ENCODE measurements at regions not wholly inside any gene's neighbourhood (a gene's known extent, or its start where the extent isn't known, plus 50 kb on each side); places are given as distances from the start of the nearest gene placed in this dataset.
A peak's percentile ranks its signal among the peaks of the same experiment; 100 is the strongest.

DNA sequence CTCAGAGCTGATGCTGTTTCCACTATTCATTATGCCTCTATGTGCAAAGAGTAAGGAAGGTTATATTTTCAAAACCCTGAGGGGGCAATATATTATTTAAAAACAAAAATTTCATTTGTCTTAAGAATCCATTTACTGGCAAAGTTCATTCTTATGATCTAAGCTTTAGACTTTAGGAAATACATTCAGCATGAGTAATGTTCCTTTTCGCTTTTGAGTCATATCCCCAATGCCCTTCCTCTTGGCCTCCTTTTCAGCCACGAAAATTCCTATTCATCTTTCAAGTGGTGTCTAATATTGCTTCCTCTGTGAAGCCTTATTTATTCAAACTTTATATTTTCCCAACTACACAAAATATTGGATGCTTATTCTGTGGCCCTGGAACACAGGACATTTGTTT lies 1317.0 kb downstream of the PCDH9 start:
- peak overlapping the region; percentile 82 for H2BK120ac ChIP-seq (ENCODE audit: low read depth, low read length)
- peaks cover 6% of the 10 kb centered on the region; the same call in 1 of the 2 replicates for H3K4me1 ChIP-seq (ENCODE audit: control insufficient read depth, insufficient read depth, low read length)
- DNase-seq: peak; percentile 86
- in situ Hi-C loops (cut with MboI; ENCODE audit: low sequenced_read_pairs): no loop called here
- 0 out of 2 replicates have a peak overlapping the region, but pooled peaks have one; percentile 18 for H2AK5ac ChIP-seq (ENCODE audit: low read depth, low read length)
- no CpG with 5 or more reads among the region's 2 CpGs for WGBS, 2 experiments (ENCODE audit: extremely low coverage in 2 of 2, insufficient read length in 1 of 2)
- H4K20me1 ChIP-seq (ENCODE audit: insufficient read depth, low read length): no peaks in the 10 kb centered on the region
- peak overlapping the region; percentile 93 for H2BK20ac ChIP-seq (ENCODE audit: low read depth, low read length)
- H3K27me3 ChIP-seq (ENCODE audit: control insufficient read depth, insufficient read depth, low read length): no peaks in the 10 kb centered on the region
- peak overlapping the region; percentile 42 to 67; a peak in 3 of 4 replicates for H4K8ac ChIP-seq (ENCODE audit: low read depth in 2 of 2, low read length in 2 of 2)
- H2AK9ac ChIP-seq (replicated peaks; ENCODE audit: low read depth, low read length, poor library complexity): no peak overlapping the region
- H2BK15ac ChIP-seq (ENCODE audit: low read depth, low read length): peak overlapping the region; percentile 38; the same call in 1 of the 3 replicates
- H2BK5ac ChIP-seq (ENCODE audit: low read depth, low read length, poor library complexity, severe bottlenecking): peak overlapping the region; percentile 68
- BruUV-seq (replicated peaks): no TSS peak
- H3K79me1 ChIP-seq (ENCODE audit: low read depth in 1 of 2, low read length in 2 of 2): no peaks in the 10 kb centered on the region
- intact Hi-C loops (cut with micrococcal nuclease): loop anchor here (10.0 kb wide), 1 partner anchor 632 kb away; no protein-coding TSS in a partner anchor
- peak; percentile 76 for ATAC-seq (ENCODE audit: low read depth)
- no peak overlapping the region for H3K9ac ChIP-seq (ENCODE audit: low read depth, low read length)
- peak overlapping the region; percentile 38; the same call in 1 of the 2 replicates for H3K14ac ChIP-seq (replicated peaks; ENCODE audit: low read depth, low read length)
- TF ChIP-seq, protein P1, sequence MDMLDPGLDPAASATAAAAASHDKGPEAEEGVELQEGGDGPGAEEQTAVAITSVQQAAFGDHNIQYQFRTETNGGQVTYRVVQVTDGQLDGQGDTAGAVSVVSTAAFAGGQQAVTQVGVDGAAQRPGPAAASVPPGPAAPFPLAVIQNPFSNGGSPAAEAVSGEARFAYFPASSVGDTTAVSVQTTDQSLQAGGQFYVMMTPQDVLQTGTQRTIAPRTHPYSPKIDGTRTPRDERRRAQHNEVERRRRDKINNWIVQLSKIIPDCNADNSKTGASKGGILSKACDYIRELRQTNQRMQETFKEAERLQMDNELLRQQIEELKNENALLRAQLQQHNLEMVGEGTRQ (IDR thresholded peaks at IDR 0.05; ENCODE audit: low read depth, low read length): no peak
- TF ChIP-seq SMC3 (IDR thresholded peaks at IDR 0.05; ENCODE audit: low read depth, low read length) (no peak), MAFK (IDR thresholded peaks at IDR 0.05; ENCODE audit: low read depth, low read length) (no peak), FOS (IDR thresholded peaks at IDR 0.05; ENCODE audit: low read depth, low read length) (0 out of 2 replicates have a peak, but pooled peaks have one; percentile 41), POLR2A (IDR thresholded peaks at IDR 0.05; ENCODE audit: low read depth, low read length) (no peak)
- H3K27ac ChIP-seq (ENCODE audit: insufficient read depth, low read length): no peak overlapping the region; the same call in 1 of the 2 replicates
- peaks cover 6% of the 10 kb centered on the region for H3K9me3 ChIP-seq (ENCODE audit: control insufficient read depth, insufficient read depth, low read length)
- H3K56ac ChIP-seq (ENCODE audit: extremely low read depth, insufficient read depth, low read length): no peak overlapping the region; the same call in 1 of the 2 replicates
- CTCF ChIA-PET: interaction anchor here (0.7 kb wide), 1 partner anchor 26 kb away, joined by 3 read pairs; no protein-coding TSS in a partner anchor
- peak overlapping the region; percentile 51; the same call in 1 of the 2 replicates for H3K4ac ChIP-seq (ENCODE audit: low read depth, low read length)
- 0 out of 2 replicates have a peak, but pooled peaks cover 5% of the 10 kb centered on the region for H3K9me1 ChIP-seq (ENCODE audit: insufficient read depth, low read length)
- H2AFZ ChIP-seq (replicated peaks; ENCODE audit: low read length, poor library complexity): no peak overlapping the region
- peak overlapping the region; percentile 23; the same call in 1 of the 2 replicates for H3K23ac ChIP-seq (ENCODE audit: low read depth, low read length)
- H4K91ac ChIP-seq (ENCODE audit: insufficient read depth, low read depth, low read length): peak overlapping the region; percentile 57; the same call in 1 of the 2 replicates
- H4K5ac ChIP-seq (ENCODE audit: low read depth, low read length): no peak overlapping the region; the same call in 1 of the 2 replicates
- POLR2A ChIA-PET (ENCODE audit: unreplicated experiment): no interaction called here
- dilution Hi-C loops (cut with HindIII; ENCODE audit: low sequenced_read_pairs, unreplicated experiment): no loop called here
- H3K4me3 ChIP-seq (ENCODE audit: insufficient read depth, low read depth, low read length): no peak overlapping the region
- peak overlapping the region; percentile 57; the same call in 1 of the 2 replicates for H3K4me2 ChIP-seq (ENCODE audit: low read depth, low read length)
- no peaks in the 10 kb centered on the region for H3K36me3 ChIP-seq (ENCODE audit: control insufficient read depth, insufficient read depth, low read length)
- peak overlapping the region; percentile 61; the same call in 1 of the 2 replicates for H3K18ac ChIP-seq (ENCODE audit: low read depth, low read length)
